Body of pancreas (tissue), 4 donors: ENCODE measurements at regions not wholly inside any gene's neighbourhood (a gene's known extent, or its start where the extent isn't known, plus 50 kb on each side); places are given as distances from the start of the nearest gene placed in this dataset.

Source experiments
- ATAC-seq: fragments of 150-250 bp; one replicate; pipeline ENCODE4 v1.9.1; 2016
- DNase-seq, 4 donors: peaks; one replicate each; pipeline ENCODE4 v3.0.0-alpha.2; 2019
- H3K27ac ChIP-seq, 4 donors: fragments of 200-600 bp; sonication (generic); 1 replicate in 3 of 4; 2 replicates in 1 of 4; pipeline versions ENCODE4 v1.5.1 to v1.6.1; 2016 to 2019; ENCODE audit warnings: mild to moderate bottlenecking in 1 of 4, mixed read lengths in 1 of 4, moderate library complexity in 1 of 4
- H3K27me3 ChIP-seq, 2 donors: fragments of 200-600 bp; sonication (generic); one replicate each; pipeline ENCODE4 v1.6.0; 2016; ENCODE audit warnings: mild to moderate bottlenecking in 1 of 2
- H3K36me3 ChIP-seq, 2 donors: fragments of 200-600 bp; sonication (generic); replicated peaks in 1 of 2; 2 replicates each; pipeline ENCODE4 v1.5.1; 2016; ENCODE audit warnings: low read depth in 2 of 2; ENCODE audit not compliant: insufficient read depth in 1 of 2
- H3K4me1 ChIP-seq: fragments of 200-600 bp; sonication (generic); one replicate; pipeline ENCODE4 v1.6.0; 2016
- H3K4me3 ChIP-seq, 2 donors: fragments of 200-600 bp; sonication (generic); 1 replicate in 1 of 2; 2 replicates in 1 of 2; pipeline ENCODE4 v1.5.1; 2016 to 2019
- H3K9me3 ChIP-seq, 3 donors: fragments of 200-600 bp; sonication (generic); 1 replicate in 2 of 3; 2 replicates in 1 of 3; pipeline ENCODE4 v1.5.1; 2016
- POLR2A ChIP-seq, 3 donors: fragments of 450-650 bp; IDR thresholded peaks; one replicate each; pipeline ENCODE4 v1.6.1; 2016; ENCODE audit warnings: antibody characterized with exemption in 3 of 3, mild to moderate bottlenecking in 2 of 3
- WGBS, 2 donors: methylation state at CpG; one replicate each; pipeline ENCODE4 v1.1.5; 2017; 5-methylcytosine and 5-hydroxymethylcytosine counted together
- intact Hi-C: fragments of 100-400 bp; cut with DNase I; formaldehyde crosslinking; loops from one replicate; pipeline ENCODE4 v1.15.1; 2023
- TF ChIP-seq, protein P1 (sequence below), 7 experiments: fragments of 450-650 bp in 4 of 7; fragments of 200-600 bp in 3 of 7; sonication (generic) in 3 of 7; IDR thresholded peaks; one replicate each; pipeline ENCODE4 v1.5.1; 2016 to 2019; ENCODE audit warnings: antibody characterized with exemption in 7 of 7

DNA sequence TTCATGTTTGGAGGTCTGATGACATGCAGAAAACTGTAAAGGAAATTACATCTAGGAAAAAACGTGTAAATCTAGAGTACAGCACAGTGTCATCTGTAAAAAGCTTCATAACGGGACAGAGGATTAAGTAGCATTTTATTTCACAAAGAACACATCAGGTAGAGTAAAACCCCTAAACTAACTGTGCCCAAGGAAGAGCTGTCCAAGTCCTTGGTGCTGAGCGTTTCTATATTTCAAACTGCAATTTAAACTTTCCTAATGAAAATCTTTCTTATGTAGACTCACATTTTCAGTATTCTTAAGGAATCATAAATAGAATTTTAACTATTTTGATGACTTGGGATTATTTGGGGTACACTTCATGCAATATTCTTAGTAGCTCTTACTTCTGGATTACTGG is 646.2 kb downstream of the IPMK start:
- WGBS, 2 donors: 37 to 50% methylated on average over 3 of the region's 3 CpGs
- Histone ChIP-seq H3K4me3 (no peak overlapping the region), H3K36me3 (no peaks in the 10 kb centered on the region), H3K9me3 (no peaks in the 10 kb centered on the region), H3K27me3 (no peaks in the 10 kb centered on the region), H3K27ac (no peak overlapping the region), H3K4me1 (no peaks in the 10 kb centered on the region)
- TF ChIP-seq, protein P1, sequence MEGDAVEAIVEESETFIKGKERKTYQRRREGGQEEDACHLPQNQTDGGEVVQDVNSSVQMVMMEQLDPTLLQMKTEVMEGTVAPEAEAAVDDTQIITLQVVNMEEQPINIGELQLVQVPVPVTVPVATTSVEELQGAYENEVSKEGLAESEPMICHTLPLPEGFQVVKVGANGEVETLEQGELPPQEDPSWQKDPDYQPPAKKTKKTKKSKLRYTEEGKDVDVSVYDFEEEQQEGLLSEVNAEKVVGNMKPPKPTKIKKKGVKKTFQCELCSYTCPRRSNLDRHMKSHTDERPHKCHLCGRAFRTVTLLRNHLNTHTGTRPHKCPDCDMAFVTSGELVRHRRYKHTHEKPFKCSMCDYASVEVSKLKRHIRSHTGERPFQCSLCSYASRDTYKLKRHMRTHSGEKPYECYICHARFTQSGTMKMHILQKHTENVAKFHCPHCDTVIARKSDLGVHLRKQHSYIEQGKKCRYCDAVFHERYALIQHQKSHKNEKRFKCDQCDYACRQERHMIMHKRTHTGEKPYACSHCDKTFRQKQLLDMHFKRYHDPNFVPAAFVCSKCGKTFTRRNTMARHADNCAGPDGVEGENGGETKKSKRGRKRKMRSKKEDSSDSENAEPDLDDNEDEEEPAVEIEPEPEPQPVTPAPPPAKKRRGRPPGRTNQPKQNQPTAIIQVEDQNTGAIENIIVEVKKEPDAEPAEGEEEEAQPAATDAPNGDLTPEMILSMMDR (IDR thresholded peaks at IDR 0.05): no peak
- no peak for TF ChIP-seq POLR2A (IDR thresholded peaks at IDR 0.05)
- DNase-seq: no peak
- ATAC-seq: no peak
- intact Hi-C loops: no loop called here

DNA sequence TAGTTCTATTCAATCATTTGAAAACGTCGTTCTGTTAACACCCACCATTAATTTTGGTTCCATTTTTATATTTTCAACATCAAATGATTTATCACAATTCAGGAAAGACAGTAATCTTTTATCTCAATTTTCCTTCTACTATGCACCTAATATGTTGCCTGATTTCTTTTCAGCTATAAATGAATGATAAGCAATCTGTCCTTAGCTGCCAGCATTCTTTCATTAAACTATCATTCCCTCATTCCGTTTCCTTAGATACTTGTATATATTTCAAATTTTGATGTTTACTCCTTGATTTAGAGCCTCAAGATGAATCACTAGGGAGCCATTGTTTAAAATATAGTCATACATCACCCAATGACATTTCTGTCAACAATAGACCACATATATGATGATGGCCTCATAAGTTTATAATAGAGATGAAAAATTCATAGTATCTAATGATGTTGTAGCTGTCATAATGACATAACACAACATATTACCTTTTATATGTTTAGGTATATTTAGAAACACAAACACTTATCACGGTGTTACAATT is 661.7 kb downstream of the IPMK start:
- Histone ChIP-seq H3K36me3 (no peaks in the 10 kb centered on the region), H3K4me1 (no peaks in the 10 kb centered on the region), H3K9me3 (no peaks in the 10 kb centered on the region), H3K4me3 (no peak overlapping the region), H3K27ac (no peak overlapping the region), H3K27me3 (no peaks in the 10 kb centered on the region)
- TF ChIP-seq, protein P1 (IDR thresholded peaks at IDR 0.05): no peak
- no peak for TF ChIP-seq POLR2A (IDR thresholded peaks at IDR 0.05)
- ATAC-seq: no peak
- 66 to 67% methylated on average over 4 of the region's 4 CpGs for WGBS, 2 donors
- no peak for DNase-seq
- intact Hi-C loops: no loop called here

DNA sequence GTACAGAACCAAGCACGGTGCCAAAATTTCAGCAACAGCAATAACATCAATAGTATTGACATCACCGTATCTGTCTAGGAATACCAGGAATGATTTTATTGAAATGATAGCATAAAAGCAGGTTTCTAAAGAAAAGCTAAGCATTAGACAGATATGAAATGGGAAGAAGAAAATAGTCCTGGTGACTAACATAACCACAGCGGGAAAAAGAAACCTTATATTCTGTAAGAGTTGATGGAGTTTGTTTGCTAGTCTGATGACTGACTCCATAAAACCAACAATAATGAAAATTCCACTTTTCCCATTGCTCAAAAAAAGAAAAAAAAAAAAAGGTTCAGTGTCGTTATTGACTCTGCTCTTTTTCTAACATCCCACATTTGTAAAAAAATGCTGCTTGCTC is 668.3 kb downstream of the IPMK start:
- no peak for ATAC-seq

DNA sequence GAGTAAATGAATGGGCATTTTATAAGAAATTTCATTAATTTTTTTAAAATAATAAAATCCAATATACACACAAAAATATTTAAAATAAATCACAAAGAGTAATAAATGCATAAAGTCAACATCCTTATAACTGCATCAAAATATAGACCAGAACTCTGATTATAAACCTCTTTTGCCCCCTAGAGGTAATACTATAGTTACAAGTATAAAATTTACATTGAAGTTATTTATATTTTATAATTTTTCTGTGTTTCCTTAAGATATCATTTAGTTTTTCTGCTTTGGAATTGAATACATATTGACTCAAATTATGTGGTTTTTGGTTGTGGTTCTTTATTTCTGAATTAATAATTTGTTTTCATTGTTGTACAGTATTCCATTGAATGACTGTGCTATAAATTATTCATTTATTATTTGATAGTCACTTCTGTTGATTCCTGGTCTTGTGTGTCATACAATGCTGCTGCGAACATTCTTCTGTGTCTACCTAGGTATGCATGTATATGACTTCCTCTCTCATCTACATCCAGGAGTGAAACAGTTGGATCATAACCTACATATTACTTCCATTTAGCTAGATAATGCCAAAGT is 673.6 kb downstream of the IPMK start:
- intact Hi-C loops: no loop called here
- 71 to 74% methylated on average over 1 of the region's 1 CpG for WGBS, 2 donors

More for the DNA sequence above, 668.3 kb downstream of the IPMK start:
- Histone ChIP-seq H3K9me3 (no peaks in the 10 kb centered on the region), H3K4me3 (no peak overlapping the region), H3K27me3 (no peaks in the 10 kb centered on the region), H3K4me1 (no peaks in the 10 kb centered on the region), H3K36me3 (no peaks in the 10 kb centered on the region), H3K27ac (no peak overlapping the region)
- DNase-seq: no peak
- 78 to 79% methylated on average over 4 of the region's 4 CpGs for WGBS, 2 donors
- TF ChIP-seq, protein P1 (IDR thresholded peaks at IDR 0.05): no peak
- TF ChIP-seq POLR2A (IDR thresholded peaks at IDR 0.05): no peak
- intact Hi-C loops: no loop called here

More for the DNA sequence above, 673.6 kb downstream of the IPMK start:
- H3K4me3 ChIP-seq: no peak overlapping the region
- DNase-seq (no peak), ATAC-seq (no peak)
- no peaks in the 10 kb centered on the region for H3K9me3 ChIP-seq
- no peaks in the 10 kb centered on the region for H3K27me3 ChIP-seq
- no peaks in the 10 kb centered on the region for H3K4me1 ChIP-seq
- H3K36me3 ChIP-seq: no peaks in the 10 kb centered on the region
- no peak for TF ChIP-seq POLR2A (IDR thresholded peaks at IDR 0.05)
- TF ChIP-seq, protein P1 (IDR thresholded peaks at IDR 0.05): peak in 1 of 7 experiments; percentile 17
- H3K27ac ChIP-seq: no peak overlapping the region
